LHCN-M2 (cell line): ENCODE measurements at regions not wholly inside any gene's neighbourhood (a gene's known extent, or its start where the extent isn't known, plus 50 kb on each side); places are given as distances from the start of the nearest gene placed in this dataset.
"Not testable (repeated sequence)": the region's sequence is repeated elsewhere in the genome, so short reads cannot be mapped to it uniquely, and the experiment has no call there.

Experiments
- DNase-seq: peaks from one replicate; pipeline ENCODE4 v3.0.0-alpha.2; 2012; ENCODE audit warnings: low read depth

DNA sequence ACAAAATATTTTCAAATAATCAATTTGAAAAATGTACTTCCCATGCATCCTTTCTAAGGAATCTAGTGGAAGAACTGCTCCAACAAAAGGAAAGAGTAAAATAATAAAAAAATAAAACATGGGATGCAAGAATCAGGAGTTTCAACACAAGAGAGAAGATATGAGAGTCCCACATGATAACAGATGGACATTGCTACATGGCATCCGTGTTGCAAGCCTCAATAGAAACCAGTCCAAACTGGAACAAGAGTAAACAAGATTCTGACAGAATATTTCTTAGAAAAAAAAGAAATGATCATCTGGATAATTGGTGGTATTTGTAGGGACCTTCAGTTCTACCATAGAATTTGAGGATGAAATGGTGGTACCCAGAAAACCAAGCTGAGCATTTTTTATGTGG lies 186.8 kb downstream of the FRK start:
- DNase-seq, result no peak

DNA sequence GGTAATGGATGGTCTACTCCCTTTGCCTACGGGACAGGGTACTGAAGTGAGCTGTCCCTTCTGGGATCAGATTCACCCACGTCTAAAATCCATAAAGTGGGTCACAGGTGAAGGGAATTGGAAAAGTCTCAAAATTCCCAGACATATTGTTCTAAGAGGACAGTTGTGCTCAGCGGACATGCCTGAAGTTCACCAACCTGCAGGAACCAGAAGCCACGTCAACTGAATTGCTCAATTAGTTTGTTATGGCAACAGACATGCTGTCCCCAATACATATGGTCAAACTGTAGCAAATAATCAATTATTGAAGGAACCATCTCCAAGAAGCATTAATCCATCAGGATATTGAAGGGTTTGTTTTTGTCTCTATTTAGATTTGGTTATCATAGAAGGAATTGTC lies 190.2 kb downstream of the FRK start:
- no peak for DNase-seq

DNA sequence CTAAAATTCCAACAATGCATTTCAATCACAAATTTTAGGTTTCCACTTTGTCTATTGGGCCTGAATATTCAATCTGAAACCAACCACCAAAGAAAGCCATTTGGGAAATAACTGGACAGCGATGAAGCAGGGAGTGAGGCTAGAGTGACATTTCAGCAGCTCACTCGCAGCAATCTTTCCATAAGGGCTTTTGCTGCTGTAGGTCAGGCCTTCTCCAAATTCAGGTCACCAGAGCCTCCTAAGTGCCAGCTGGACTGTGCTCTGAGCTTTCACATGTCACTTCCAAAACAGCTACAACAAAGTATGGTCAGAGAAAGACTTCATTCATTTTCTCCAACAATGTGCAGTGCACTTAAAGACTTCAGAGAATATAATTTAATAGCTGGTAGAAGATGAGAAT lies 194.8 kb downstream of the FRK start:
- DNase-seq, result no peak

DNA sequence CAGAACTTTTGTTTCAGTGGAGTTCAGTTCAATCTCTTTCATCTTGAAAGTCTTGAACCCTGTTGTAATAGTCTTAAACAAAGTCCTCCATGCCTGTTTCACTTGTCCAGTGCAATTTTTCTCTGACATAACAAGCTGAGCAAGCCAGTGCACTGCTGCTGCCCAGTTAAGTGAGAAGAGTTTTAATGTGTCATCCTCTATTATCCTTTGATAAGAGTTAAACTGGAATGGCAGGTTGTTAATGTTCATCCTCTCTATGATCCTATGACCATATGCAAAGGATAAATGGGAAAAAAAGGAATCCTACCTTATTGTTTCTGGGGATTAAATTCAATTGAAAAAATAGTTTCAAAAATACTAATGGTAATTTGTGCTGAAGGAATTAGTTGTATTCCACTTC lies 197.5 kb downstream of the FRK start:
- DNase-seq, result no peak

DNA sequence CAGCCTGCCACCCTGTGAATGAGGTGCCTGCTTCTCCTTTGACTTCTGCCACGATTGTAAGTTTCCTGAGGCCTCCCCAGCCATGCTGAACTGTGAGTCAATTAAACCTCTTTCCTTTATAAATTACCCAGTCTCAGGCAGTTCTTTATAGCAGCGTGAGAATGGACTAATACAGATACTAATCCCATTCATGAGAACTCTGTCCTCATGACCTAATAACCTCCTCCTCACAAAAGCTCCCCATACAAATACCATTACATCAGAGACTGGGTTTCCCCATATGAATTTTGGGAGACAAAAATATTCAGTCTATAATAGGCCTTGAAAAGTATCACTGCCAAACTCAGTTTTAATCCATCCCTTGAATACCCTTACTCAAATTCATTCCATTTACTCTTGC lies 199.0 kb downstream of the FRK start:
- not testable (repeated sequence) for DNase-seq

DNA sequence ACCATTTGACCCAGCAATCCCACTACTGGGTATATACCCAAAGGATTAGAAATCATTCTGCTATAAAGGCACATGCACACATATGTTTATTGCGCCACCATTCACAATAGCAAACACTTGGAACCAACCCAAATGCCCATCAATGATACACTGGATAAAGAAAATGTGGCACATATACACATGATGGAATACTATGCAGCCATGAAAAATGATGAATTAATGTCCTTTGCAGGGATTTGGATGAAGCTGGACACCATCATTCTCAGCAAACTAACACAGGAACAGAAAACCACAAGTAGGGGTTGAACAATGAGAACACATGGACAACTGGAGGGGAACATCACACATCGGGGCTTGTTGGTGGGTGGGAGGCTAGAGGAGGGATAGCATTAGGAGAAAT lies 201.1 kb downstream of the FRK start:
- DNase-seq, result not testable (repeated sequence)

DNA sequence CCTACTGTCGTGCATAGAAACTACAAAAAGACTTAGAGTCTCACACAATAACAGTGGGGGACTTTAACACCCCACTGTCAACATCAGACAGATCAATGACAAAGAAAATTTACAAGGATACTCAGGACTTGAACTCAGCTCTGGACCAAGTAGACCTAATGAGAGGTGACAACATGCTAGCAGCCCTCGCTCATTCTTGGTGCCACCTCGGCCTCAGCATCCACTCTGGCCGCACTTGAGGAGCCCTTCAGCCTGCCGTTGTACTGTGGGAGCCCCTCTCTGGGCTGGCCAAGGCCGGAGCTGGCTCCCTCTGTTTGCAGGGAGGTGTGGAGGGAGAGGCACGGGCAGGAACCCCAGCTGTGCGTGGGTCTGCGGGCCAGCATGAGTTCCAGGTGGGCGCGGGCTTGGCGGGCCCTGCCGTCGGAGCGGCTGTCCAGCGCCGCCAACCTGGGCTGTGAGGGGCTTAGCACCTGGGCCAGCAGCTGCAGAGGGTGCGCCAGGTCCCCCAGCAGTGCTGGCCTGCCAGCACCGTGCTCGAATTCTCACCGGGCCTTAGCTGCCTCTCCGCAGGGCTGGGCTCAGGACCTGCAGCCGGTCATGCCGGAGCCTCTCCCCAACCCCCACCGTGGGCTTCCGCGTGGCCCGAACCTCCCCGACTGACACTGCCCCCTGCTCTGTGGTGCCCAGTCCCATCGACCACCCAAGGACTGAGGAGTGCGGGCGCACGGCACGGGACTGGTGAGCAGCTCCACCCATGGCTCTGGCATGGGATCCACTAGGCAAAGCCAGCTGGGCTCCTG lies 205.6 kb downstream of the FRK start:
- no peak for DNase-seq

DNA sequence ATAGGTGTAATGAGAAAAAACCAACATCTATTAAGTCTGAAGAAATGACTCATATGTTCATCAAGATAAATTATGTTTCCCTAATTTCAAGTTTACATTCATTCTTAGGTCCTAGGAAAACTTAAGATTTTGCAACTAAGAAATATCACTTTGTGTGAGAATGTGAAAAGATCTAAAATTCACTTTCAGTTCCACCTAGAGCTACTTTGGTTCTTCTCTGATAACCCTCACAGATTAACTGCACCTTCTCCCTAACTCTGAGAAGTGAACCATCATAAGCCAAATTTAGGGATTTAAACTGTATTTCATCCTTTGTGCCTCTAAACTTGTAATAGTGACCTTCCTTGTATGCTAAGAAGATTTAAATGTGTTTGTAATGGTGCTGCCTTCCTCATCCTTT lies 213.0 kb downstream of the FRK start:
- no peak for DNase-seq

DNA sequence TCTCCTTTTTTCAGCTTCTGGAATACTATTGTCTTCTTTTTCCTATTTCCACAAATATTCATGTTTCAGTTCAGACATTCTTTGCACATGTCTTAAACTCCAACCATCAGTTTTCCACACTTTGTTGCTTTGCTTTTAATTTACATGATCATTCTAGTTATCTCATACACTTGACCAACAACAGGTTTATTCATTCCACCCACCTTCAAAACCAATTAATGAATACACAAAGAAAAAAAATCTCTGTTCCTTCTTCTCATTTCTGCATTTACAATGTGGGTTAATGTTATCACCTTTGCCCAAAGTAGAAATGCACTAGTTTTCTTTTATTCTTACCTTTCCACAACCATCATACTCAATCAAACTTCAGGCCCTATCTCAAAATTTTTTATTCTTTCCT lies 216.7 kb downstream of the FRK start:
- no peak for DNase-seq

DNA sequence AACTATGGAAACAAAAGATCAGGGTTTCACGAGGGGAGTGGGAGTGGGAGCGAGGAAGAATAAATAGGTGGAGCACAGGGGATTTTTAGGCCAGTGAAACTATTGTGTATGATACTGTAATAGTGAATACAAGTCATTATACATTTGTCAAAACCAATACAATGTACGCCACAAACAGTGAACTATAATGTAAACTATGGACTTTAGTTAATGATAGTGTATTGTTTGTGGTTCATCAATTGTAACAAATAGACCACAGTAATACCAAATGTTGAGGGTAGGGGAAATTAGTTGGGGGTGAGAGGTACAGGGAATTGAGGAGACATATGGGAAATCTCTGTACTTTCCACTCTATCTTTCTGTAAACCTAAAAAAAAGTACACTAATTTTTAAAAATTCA lies 218.4 kb downstream of the FRK start:
- no peak for DNase-seq

DNA sequence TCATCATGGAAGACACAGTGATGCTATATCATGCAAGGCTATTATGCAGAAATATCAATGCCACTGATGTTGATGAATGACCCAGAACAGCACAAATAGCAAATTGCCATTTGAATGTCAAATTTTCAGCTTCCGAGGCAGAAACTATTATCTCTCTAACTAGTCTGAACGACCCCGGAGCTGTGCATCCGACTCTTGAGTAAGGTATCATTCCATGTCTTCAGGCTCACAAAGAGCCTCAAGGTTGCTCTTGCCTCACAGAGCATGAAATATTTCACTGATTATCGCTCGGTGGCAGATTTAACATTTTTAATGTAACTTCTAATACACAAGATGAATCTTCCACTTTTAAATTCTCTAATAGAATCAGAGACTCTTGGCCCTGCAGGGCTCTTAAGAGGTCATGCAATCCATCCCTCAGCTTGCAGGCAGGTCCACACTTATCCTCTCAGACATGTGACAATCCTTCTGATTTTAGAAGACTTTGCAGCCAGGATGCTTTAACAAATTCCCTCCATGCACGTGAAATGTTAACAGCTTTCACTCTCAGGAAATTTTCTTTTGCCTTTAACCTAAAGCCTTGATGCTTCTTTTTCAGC lies 221.0 kb downstream of the FRK start:
- no peak for DNase-seq

DNA sequence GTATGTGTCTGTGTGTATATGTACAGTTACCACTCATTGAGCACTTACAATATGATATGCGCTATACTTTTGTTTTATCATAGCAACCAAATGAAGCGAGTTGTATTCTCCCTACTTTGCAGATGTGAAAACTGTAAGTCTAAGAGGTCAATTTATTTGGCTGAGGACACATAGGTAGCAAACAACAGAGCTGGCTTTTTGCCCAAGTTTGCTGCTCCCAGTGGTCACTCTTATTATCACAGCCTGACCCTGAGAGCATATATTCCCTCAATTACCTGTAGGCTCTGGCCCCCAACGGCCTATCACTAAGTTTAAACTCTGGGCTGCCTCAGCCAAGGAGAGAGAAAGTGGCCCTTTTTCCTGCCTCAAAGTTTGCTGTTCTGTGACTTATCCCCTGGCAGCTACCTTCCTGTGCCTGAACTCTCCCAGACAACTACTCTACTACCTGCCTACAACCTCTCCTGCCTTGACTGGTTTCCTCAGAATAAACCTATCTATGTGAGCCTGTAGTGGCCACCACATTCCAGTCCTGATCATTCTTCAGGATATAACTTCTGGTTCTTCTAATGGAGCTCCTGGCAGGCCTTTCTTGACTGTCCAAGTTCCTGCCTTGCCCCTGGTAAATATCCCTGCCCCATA lies 221.8 kb downstream of the FRK start:
- DNase-seq, result peak; percentile 49

DNA sequence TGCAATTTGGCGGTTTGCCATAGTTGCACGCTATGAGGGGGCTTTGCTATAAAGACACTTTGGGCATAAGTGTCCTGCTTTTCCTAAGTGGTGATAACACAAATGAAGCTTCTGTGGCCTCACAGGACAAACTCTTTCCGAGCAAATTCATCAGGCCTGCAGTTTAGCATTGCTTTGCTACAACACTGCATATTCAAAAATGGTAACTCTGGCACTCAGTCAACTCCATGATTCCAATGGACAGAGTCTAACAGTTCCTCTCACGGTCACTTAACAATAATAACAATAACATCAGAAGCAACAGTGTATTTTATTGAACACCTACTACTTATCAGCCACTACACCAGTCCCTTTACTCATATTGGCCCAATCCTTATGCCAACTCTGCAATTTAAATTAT lies 222.5 kb downstream of the FRK start:
- DNase-seq, result no peak

DNA sequence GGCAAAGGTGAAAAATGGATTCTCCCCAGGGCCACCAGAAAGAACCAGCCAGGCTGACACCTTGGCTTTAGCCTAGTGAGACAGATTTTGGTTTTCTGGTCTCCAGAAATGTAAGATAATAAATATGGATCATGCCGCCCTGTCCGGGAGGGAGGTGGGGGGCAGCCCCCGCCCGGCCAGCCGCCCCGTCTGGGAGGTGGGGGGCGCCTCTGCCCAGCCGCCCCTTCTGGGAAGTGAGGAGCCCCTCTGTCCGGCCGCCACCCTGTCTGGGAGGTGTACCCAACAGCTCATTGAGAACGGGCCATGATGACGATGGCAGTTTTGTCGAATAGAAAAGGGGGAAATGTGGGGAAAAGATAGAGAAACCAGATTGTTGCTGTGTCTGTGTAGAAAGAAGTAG lies 224.3 kb downstream of the FRK start:
- not testable (repeated sequence) for DNase-seq

DNA sequence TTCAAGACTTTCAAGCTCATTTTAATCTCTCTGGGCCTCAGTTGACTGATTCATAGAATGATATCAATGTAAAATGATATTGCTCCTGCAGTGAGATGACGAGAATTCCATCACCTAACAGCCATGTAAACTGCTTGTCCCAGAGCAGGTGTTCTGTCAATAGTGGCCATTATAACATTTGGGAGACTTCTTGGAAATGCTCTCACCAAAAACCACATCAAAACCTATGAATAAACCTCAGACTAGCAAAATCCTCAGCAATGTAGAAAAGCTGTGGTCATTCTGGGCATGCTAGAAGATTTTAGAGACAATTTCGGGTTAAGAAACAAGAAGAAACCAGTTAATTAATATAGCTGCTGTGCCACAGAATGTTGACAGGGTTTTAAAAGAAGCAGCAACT lies 225.4 kb downstream of the FRK start:
- DNase-seq, result no peak

DNA sequence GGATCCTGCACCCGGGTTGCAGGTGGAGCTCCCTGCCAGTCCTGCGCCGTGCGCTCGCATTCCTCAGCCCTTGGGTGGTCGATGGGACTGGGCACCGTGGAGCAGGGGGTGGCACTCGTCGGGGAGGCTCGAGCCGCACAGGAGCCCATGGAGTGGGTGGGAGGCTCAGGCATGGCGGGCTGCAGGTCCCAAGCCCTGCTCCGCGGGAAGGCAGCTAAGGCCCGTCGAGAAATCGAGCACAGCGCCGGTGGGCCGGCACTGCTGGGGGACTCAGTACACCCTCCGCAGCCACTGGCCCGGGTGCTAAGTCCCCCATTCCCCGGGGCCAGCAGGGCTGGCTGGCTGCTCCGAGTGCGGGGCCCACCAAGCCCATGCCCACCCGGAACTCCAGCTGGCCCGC lies 226.1 kb downstream of the FRK start:
- DNase-seq, result not testable (repeated sequence)

DNA sequence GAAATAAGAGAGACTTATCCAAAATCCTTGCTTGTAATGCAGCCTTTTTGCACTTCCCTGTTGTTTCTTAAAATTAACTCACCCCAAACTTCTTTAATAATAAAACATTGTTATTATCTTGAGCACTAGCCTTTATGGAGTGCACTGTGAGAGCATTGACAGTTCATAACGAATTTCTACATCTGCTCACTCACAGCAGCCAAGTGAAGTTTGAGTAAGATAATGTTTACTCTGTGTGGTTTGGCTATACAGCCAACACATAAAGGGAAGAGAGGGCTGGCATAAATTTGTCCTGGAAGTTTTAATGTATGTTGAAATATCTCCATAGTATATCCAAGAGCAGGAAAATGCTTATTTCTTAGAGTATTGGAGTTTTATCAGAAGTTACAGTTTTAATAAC lies 227.9 kb downstream of the FRK start:
- DNase-seq, result no peak

DNA sequence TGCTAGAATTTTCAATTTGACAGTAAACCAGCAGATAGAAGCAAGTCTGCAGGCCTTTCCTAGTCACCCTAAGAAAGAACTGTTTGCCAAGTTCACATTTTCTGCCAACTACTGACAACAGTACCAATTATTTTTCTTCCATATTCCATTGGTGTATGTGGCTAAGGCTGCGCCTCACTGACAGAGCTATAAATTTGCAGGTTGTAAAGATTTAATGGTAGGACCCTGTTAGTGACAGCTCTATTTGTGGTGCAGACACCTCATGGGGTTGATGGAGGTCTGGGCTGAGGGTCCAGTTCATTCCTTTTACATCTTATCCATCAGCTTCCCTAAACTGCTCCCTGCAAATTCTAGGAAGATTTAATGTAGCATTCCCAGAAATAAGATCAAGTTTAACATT lies 228.5 kb downstream of the FRK start:
- no peak for DNase-seq

DNA sequence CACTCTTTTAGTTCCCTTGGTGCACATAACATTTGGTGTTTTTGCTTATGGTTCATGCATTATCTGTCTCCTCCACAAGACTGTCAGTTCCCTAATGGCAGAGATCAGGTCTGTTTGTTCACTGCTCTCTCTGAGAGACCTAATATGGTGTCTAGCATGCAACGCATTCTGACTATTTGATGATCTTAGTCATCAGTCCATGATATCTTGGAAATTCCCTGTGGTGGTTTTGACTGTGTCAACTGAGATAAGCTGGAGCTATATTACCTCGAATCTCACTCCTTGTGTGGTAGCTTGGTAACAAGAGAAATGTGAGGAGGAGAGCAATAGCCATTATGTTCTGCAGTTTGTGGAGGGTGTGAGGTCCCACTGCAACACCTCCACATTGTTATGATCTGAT lies 229.8 kb downstream of the FRK start:
- no peak for DNase-seq

DNA sequence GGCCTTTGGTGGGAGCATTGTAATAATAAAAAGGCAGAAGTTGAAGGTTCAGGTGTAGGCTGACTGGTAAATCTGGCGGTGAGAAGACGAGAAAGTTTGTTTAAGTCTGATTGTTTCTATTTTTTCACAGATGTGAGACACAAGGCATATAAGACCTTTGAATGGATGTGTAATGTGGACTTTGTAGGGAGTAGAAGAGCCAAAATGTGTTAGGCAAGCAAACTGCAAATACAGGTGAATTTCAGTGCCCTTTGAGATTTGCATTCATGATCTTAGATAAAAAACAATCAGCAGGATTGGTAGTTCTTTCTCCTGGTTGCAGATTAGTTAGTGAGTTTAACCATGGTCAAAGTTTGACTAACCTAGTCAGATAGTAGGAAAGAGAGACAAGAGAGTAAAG lies 238.9 kb downstream of the FRK start:
- DNase-seq, result no peak

DNA sequence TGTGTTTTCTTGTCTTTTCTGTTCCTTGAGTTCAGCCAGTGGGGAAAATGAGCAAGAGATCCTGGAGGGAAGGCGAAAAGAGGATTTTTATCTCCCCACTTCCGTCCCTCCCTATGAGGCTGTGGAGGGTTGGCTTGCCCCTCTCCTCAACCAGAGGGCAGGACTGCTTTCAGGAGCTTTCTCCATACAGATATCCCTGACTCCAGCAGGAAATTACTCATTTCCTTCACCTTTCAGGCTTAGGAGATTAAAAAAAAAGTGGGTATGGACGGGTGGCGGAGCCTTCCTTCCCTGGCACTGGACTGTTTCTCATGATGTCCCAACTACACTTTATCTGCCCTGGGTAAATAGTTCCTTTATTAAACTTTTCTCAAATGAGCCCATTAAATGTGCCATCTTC lies 241.2 kb downstream of the FRK start:
- DNase-seq, result no peak

DNA sequence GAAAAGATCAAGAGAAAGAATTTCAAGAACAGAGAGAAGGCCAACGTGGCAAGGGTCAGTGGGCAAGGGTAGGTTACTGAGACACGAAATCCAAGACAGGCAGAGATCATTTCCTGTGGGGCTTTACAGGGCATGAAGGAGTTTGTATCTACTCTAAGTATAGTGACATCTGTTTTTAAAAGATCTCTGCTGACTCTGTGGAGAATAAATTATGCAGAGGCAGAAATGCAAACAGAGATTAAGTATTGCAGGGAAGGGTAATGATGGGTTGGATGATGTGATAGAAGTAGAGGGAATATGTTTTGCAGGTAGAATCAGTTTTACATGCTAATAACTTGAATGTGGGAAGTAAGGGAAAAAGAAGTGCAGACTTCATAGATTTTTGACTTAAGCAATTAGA lies 243.5 kb downstream of the FRK start:
- no peak for DNase-seq

DNA sequence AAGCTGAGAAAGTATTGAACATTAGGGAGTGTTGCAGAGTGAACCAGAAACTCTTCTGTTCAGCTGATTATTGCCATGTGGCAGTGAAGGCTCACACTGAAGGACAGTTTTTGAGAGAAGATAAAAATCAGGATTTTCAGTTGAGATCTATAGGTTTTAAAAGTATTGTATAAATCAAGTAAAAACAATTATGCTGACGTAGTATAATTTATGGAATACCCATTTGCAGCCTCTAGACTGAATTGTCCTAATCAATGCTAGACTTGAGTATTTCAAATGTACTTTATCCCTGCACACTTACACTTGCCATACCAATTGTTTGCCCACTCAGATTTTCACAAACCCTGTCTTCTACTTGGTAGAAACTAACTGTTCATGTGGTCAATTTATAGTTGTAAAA lies 245.8 kb downstream of the FRK start:
- DNase-seq, result no peak
